Glutamatergic neuron (in vitro differentiated cells): ENCODE measurements at regions not wholly inside any gene's neighbourhood (a gene's known extent, or its start where the extent isn't known, plus 50 kb on each side); places are given as distances from the start of the nearest gene placed in this dataset.

Source experiments
- DNase-seq: peaks from one replicate; pipeline ENCODE4 v3.0.0; 2022
- H3K27ac Mint-ChIP-seq: one replicate; pipeline ENCODE4 v1.8.0; 2020; ENCODE audit warnings: mild to moderate bottlenecking, mixed read lengths, inconsistent platforms; ENCODE audit not compliant: unreplicated experiment
- H3K27me3 Mint-ChIP-seq: one replicate; pipeline ENCODE4 v1.8.0; 2020; ENCODE audit warnings: mild to moderate bottlenecking, moderate library complexity, mixed read lengths, inconsistent platforms; ENCODE audit not compliant: unreplicated experiment
- H3K36me3 Mint-ChIP-seq: one replicate; pipeline ENCODE4 v1.8.0; 2020; ENCODE audit warnings: mild to moderate bottlenecking, mixed read lengths, inconsistent platforms; ENCODE audit not compliant: unreplicated experiment
- H3K4me1 Mint-ChIP-seq: one replicate; pipeline ENCODE4 v1.8.0; 2020; ENCODE audit warnings: mild to moderate bottlenecking, low read depth, mixed read lengths, inconsistent platforms; ENCODE audit not compliant: unreplicated experiment
- H3K4me3 Mint-ChIP-seq: one replicate; pipeline ENCODE4 v1.8.0; 2020; ENCODE audit warnings: mild to moderate bottlenecking, mixed read lengths, inconsistent platforms; ENCODE audit not compliant: unreplicated experiment
- H3K9me3 Mint-ChIP-seq: one replicate; pipeline ENCODE4 v1.8.0; 2020; ENCODE audit warnings: mild to moderate bottlenecking, moderate library complexity, mixed read lengths, inconsistent platforms; ENCODE audit not compliant: unreplicated experiment
- TF ChIP-seq, protein P1 (sequence below): fragments of 200-600 bp; sonication (generic); IDR thresholded peaks from one replicate; pipeline ENCODE4 v1.5.0; 2021; ENCODE audit not compliant: partially characterized antibody, unreplicated experiment

DNA sequence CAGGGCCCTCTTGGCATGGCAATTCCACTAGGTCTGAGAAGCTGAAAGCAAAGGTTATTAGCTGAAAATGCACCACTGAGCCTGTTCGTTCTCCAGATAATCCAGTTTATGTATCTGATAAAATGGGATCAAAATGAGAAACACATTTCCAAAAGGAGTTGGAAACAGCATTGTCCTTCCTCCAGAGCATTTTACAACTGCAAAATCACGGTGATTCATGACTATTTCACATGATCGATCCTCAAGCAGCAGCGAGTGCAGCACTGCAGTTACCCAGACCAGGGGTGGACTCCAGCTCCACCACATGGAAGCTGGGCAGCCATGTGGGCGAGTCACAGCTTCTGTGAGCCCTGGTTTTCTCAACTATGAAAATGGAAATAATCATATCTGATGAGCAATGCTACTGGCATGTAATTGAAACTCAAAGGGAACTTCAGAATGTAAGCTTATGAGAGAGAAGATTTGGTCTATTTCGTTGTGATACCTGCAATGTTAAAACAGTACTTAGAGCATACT, 78.7 kb upstream of the MSX1 start:
- Mint-ChIP-seq H3K36me3 (peaks cover 5% of the 10 kb centered on the region), H3K27ac (no peak overlapping the region), H3K4me1 (peaks cover 10% of the 10 kb centered on the region), H3K4me3 (no peak overlapping the region), H3K9me3 (peaks cover 3% of the 10 kb centered on the region), H3K27me3 (peaks cover 5% of the 10 kb centered on the region)
- DNase-seq = no peak
- TF ChIP-seq, protein P1, sequence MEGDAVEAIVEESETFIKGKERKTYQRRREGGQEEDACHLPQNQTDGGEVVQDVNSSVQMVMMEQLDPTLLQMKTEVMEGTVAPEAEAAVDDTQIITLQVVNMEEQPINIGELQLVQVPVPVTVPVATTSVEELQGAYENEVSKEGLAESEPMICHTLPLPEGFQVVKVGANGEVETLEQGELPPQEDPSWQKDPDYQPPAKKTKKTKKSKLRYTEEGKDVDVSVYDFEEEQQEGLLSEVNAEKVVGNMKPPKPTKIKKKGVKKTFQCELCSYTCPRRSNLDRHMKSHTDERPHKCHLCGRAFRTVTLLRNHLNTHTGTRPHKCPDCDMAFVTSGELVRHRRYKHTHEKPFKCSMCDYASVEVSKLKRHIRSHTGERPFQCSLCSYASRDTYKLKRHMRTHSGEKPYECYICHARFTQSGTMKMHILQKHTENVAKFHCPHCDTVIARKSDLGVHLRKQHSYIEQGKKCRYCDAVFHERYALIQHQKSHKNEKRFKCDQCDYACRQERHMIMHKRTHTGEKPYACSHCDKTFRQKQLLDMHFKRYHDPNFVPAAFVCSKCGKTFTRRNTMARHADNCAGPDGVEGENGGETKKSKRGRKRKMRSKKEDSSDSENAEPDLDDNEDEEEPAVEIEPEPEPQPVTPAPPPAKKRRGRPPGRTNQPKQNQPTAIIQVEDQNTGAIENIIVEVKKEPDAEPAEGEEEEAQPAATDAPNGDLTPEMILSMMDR = no peak

DNA sequence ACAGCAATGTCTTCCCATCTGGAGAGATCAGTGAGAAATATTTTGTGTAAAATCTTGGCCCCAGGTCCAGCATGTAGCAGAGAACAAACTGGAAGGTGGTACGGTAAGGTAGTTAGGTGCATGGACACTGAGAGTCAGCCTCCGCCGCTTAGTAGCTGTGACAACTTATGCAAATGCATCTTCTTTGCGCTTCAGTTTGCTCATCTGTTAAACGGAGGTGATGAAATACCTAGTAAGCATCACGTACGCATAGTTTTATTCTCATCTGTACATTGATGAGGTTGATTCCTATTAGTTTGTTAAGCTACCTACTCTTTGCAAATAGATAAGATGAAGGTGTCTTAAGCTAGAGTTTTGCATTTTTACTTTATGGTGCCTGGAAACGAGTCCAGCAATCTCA, 80.0 kb upstream of the MSX1 start:
- no peak for DNase-seq
- Mint-ChIP-seq H3K9me3 (peaks cover 1% of the 10 kb centered on the region), H3K4me3 (no peak overlapping the region), H3K4me1 (peaks cover 10% of the 10 kb centered on the region), H3K27me3 (peaks cover 5% of the 10 kb centered on the region), H3K27ac (peak overlapping the region; percentile 8), H3K36me3 (no peaks in the 10 kb centered on the region)
- TF ChIP-seq, protein P1 = no peak

DNA sequence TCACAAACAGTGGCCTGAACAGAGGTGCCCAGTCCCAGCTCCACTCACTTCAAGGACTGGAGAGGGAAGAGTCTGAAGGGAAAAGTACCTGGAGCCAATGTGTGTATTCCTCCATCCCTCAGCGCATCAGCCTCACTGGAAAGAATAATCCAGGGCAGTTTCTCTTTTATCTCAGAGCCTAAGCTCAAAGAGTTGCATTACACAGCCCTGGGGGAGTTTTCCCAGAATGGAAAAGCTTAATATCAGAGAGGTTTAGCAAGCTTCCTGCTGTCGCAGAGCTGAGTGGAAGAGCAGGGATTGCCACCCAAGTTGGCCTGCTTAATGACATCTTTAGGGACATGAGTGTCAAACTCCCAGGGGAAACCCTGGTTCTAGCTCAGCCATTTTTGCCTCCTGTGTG, 80.4 kb upstream of the MSX1 start:
- Mint-ChIP-seq H3K9me3 (peaks cover 1% of the 10 kb centered on the region), H3K27ac (peak overlapping the region; percentile 8), H3K27me3 (peaks cover 5% of the 10 kb centered on the region), H3K36me3 (no peaks in the 10 kb centered on the region), H3K4me1 (peaks cover 10% of the 10 kb centered on the region), H3K4me3 (no peak overlapping the region)
- DNase-seq = no peak
- TF ChIP-seq, protein P1 = no peak

DNA sequence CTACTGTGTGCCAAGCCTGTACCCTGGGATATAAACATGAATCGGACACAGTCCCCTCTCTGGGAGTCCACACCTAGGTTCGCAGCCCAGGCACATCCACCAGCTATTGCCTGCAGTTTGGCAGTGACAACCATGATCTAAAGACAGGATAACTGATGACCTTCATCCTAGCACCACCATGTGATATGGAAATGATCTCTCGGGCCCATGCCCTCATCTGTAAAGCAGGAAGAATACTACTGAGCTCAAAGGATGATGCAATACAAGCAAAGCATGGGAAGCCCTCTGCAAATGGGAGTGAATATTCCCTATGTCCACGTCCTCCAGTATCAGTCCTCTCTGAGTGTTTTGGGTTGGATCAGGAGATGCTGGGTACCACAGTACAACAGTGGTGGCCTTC, 80.9 kb upstream of the MSX1 start:
- Mint-ChIP-seq H3K4me3 (no peak overlapping the region), H3K27me3 (peaks cover 5% of the 10 kb centered on the region), H3K4me1 (peaks cover 10% of the 10 kb centered on the region), H3K27ac (no peak overlapping the region), H3K9me3 (peaks cover 1% of the 10 kb centered on the region), H3K36me3 (no peaks in the 10 kb centered on the region)
- TF ChIP-seq, protein P1 = no peak
- DNase-seq = no peak

DNA sequence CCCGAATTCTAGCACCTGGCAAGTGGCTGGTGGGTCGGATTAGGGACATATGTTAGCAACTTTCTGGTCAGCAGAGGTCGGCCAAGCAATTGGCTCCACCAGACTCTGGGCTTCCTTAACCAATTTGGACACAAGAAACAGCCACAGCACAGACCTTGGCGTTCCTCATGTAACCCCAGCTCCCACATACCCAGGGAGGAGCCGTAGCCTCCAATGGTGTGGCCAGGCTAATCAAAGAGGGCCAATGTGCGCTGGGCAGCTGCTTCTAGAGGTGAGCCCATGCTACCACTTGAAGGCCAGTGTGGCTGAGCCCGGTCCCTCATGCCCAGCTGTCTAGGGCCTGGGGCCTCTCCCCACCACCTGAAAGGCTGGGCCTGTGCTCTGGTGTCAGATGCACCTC, 82.5 kb upstream of the MSX1 start:
- H3K4me1 Mint-ChIP-seq = peaks cover 5% of the 10 kb centered on the region
- DNase-seq = no peak
- no peak overlapping the region for H3K4me3 Mint-ChIP-seq
- TF ChIP-seq, protein P1 = no peak
- H3K9me3 Mint-ChIP-seq = peaks cover 1% of the 10 kb centered on the region
- peaks cover 5% of the 10 kb centered on the region for H3K27me3 Mint-ChIP-seq
- H3K36me3 Mint-ChIP-seq = no peaks in the 10 kb centered on the region
- no peak overlapping the region for H3K27ac Mint-ChIP-seq
